Uterus (tissue), 3 donors: ENCODE measurements at regions not wholly inside any gene's neighbourhood (a gene's known extent, or its start where the extent isn't known, plus 50 kb on each side); places are given as distances from the start of the nearest gene placed in this dataset.

Experiments
- DNase-seq, 2 donors: peaks; one replicate each; pipeline ENCODE4 v3.0.0-alpha.2; 2019 to 2020
- H3K27ac ChIP-seq, 2 donors: fragments of 200-600 bp; sonication (generic); 1 replicate in 1 of 2; 2 replicates in 1 of 2; pipeline ENCODE4 v1.5.1; 2016 to 2018
- H3K27me3 ChIP-seq, 2 donors: fragments of 200-600 bp; sonication (generic); one replicate each; pipeline ENCODE4 v1.5.1; 2018 to 2019; ENCODE audit warnings: control low read depth in 1 of 2
- H3K36me3 ChIP-seq, 2 donors: fragments of 200-600 bp; sonication (generic); one replicate each; pipeline ENCODE4 v1.5.1; 2019; ENCODE audit warnings: control low read depth in 1 of 2
- H3K4me1 ChIP-seq, 2 donors: fragments of 200-600 bp; sonication (generic); one replicate each; pipeline ENCODE4 v1.5.1; 2018 to 2019; ENCODE audit warnings: control low read depth in 1 of 2
- H3K4me3 ChIP-seq, 2 donors: fragments of 200-600 bp; sonication (generic); 1 replicate in 1 of 2; 2 replicates in 1 of 2; pipeline ENCODE4 v1.5.1; 2018 to 2019; ENCODE audit warnings: mild to moderate bottlenecking in 1 of 2
- H3K9me3 ChIP-seq, 2 donors: fragments of 200-600 bp; sonication (generic); one replicate each; pipeline ENCODE4 v1.5.1; 2019; ENCODE audit warnings: control low read depth in 1 of 2
- POLR2A ChIP-seq, 2 donors: fragments of 450-650 bp; IDR thresholded peaks; one replicate each; pipeline ENCODE4 v1.6.1; 2016; ENCODE audit warnings: antibody characterized with exemption in 2 of 2, mild to moderate bottlenecking in 1 of 2, moderate library complexity in 1 of 2
- intact Hi-C: fragments of 100-400 bp; cut with DNase I; formaldehyde crosslinking; loops from one replicate; pipeline ENCODE4 v1.15.1; 2023; ENCODE audit warnings: low total_unique reads
- TF ChIP-seq, protein P1 (sequence below), 4 experiments: fragments of 200-600 bp in 2 of 4; fragments of 450-650 bp in 2 of 4; sonication (generic) in 2 of 4; IDR thresholded peaks; one replicate each; pipeline ENCODE4 v1.5.1; 2016 to 2019; ENCODE audit warnings: antibody characterized with exemption in 4 of 4, mild to moderate bottlenecking in 2 of 4, moderate library complexity in 1 of 4
- donor health status: DM: yes; HTN: yes; CAD: no.

DNA sequence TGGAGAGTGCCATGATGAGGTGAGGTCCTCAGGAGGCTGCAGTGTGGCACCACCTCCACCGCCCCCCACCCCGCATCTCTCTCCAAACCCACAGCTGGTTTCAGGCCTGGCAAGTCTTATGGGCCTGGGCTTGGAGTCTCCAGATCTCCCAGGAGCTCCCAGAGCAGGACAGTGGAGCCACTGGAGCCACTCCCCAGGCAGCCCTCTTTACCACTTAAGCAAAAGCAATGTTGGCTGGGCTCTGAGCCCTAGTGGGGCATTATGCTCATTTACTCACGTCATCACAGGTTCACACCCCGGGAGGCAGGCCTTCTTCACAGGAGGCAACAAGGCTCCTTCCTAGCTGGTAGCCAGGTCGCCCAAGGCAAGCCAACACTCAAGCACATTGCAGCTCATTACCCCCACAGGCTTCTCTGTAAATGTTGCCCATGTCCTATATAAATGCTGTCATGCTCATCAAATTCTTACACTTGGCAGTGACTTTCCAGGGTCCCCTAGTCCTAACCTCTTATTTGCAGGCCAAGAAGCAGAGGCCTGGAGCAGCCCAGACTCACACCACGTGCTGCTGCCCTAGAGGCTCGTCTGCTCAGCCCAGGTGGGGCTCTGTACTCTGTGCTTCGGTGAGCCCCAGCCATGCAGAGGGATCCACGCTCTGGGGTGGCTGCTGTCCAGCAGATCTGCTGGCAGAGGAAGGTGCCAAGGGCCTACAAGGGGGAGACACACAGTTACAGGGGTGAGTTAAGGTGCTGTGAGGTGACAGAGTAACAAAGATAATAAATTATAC is 459.3 kb downstream of the MATN1 start:
- no peak overlapping the region for H3K27ac ChIP-seq
- H3K9me3 ChIP-seq = no peaks in the 10 kb centered on the region
- intact Hi-C loops = no loop called here
- no peaks in the 10 kb centered on the region for H3K36me3 ChIP-seq
- no peaks in the 10 kb centered on the region for H3K4me1 ChIP-seq
- DNase-seq = no peak
- H3K4me3 ChIP-seq = no peak overlapping the region
- TF ChIP-seq, protein P1, sequence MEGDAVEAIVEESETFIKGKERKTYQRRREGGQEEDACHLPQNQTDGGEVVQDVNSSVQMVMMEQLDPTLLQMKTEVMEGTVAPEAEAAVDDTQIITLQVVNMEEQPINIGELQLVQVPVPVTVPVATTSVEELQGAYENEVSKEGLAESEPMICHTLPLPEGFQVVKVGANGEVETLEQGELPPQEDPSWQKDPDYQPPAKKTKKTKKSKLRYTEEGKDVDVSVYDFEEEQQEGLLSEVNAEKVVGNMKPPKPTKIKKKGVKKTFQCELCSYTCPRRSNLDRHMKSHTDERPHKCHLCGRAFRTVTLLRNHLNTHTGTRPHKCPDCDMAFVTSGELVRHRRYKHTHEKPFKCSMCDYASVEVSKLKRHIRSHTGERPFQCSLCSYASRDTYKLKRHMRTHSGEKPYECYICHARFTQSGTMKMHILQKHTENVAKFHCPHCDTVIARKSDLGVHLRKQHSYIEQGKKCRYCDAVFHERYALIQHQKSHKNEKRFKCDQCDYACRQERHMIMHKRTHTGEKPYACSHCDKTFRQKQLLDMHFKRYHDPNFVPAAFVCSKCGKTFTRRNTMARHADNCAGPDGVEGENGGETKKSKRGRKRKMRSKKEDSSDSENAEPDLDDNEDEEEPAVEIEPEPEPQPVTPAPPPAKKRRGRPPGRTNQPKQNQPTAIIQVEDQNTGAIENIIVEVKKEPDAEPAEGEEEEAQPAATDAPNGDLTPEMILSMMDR (IDR thresholded peaks at IDR 0.05) = no peak
- TF ChIP-seq POLR2A (IDR thresholded peaks at IDR 0.05) = no peak
- no peaks in the 10 kb centered on the region for H3K27me3 ChIP-seq

DNA sequence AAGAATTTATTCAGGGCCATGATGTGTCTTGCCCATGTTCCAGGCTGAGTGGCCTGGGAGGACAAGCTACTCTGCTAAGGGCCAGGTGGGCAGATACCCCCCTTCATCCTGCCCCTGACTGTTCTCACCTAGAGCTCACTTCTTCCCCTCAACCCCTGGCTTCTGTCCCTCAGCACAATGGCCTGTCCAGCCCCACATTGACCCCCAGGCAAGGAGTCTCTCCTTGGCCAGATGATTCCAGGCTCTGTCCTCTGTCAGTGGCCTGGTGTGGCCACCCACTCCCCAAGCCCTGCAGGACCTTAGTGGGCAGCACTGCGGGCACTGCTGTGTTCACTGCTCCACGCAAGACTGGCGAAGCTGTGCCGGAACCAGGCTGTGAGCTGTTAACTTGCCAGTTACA is 460.0 kb downstream of the MATN1 start:
- no peaks in the 10 kb centered on the region for H3K36me3 ChIP-seq
- intact Hi-C loops = no loop called here
- H3K27ac ChIP-seq = no peak overlapping the region
- H3K4me1 ChIP-seq = no peaks in the 10 kb centered on the region
- no peaks in the 10 kb centered on the region for H3K9me3 ChIP-seq
- H3K27me3 ChIP-seq = no peaks in the 10 kb centered on the region
- TF ChIP-seq, protein P1 (IDR thresholded peaks at IDR 0.05) = no peak
- no peak for TF ChIP-seq POLR2A (IDR thresholded peaks at IDR 0.05)
- DNase-seq = no peak
- H3K4me3 ChIP-seq = no peak overlapping the region

DNA sequence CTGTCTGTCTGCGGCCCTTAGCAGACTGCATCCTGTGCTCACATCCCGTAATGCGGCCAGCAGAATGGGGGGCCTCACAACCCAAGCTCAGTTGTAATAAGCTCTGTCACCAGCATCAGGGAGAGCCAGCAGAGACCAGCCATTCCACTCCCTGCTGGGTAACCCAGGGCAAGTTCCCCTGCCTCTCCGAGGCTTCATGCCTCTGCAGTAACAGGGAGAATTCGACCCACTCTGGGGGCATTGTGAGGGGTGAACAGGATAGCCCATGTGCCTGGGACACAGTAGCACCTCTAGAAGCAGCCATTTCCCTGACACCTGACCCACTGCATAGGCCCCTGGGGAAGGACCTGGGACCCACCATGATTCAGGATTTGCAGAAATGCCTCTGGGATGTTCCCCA is 461.2 kb downstream of the MATN1 start:
- Histone ChIP-seq H3K27ac (no peak overlapping the region), H3K4me3 (no peak overlapping the region), H3K4me1 (no peaks in the 10 kb centered on the region), H3K36me3 (no peaks in the 10 kb centered on the region), H3K27me3 (no peaks in the 10 kb centered on the region), H3K9me3 (no peaks in the 10 kb centered on the region)
- DNase-seq = no peak
- TF ChIP-seq, protein P1 (IDR thresholded peaks at IDR 0.05) = no peak
- TF ChIP-seq POLR2A (IDR thresholded peaks at IDR 0.05) = no peak
- intact Hi-C loops = no loop called here

DNA sequence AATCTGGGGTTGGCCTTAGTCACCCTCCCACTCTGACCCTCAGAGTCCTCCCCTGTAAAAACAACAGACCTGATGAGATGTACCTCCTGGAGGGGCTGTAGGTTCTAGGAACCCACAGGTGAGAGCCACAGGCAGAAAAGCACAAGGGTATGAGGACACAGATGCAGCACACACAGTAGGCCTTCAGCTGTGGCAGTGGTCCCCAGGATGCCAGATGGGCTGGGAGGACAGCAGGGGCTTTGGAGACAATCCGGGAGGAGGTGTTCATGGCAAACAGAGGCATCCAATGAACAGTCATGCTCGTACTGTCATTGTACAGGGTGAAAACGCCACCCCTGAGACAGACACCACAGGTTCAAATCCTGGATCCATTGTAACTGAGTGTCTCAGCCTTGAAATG is 463.1 kb downstream of the MATN1 start:
- intact Hi-C loops = no loop called here
- Histone ChIP-seq H3K36me3 (no peaks in the 10 kb centered on the region), H3K27me3 (no peaks in the 10 kb centered on the region), H3K4me3 (no peak overlapping the region), H3K9me3 (no peaks in the 10 kb centered on the region), H3K4me1 (no peaks in the 10 kb centered on the region), H3K27ac (no peak overlapping the region)
- TF ChIP-seq, protein P1 (IDR thresholded peaks at IDR 0.05) = no peak
- TF ChIP-seq POLR2A (IDR thresholded peaks at IDR 0.05) = no peak
- no peak for DNase-seq

DNA sequence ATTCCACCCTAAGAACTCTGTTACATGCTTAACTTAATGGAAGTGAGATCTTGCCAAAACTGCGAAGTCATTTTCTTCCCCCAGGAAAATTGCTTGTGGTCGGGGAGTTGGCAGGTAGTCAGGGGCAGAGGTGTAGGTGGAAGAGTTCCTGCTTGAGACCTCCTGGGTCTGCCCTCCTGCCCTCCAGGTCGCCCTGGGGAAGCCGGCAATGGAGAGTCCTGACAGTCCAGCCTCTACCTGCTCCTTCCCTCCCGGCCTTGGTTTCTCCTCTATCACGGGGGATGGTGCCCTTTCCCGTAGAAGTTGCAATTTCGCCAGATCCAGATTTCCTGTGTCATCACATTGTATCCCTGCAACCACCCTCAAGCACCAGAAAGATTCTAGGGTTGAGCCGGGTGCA is 463.8 kb downstream of the MATN1 start:
- intact Hi-C loops = no loop called here
- no peak for DNase-seq
- Histone ChIP-seq H3K4me1 (no peaks in the 10 kb centered on the region), H3K9me3 (no peaks in the 10 kb centered on the region), H3K27me3 (no peaks in the 10 kb centered on the region), H3K36me3 (no peaks in the 10 kb centered on the region), H3K4me3 (no peak overlapping the region), H3K27ac (no peak overlapping the region)
- no peak for TF ChIP-seq POLR2A (IDR thresholded peaks at IDR 0.05)
- TF ChIP-seq, protein P1 (IDR thresholded peaks at IDR 0.05) = no peak
